Lung (tissue), 11 donors: ENCODE measurements at regions not wholly inside any gene's neighbourhood (a gene's known extent, or its start where the extent isn't known, plus 50 kb on each side); places are given as distances from the start of the nearest gene placed in this dataset.
A peak's percentile ranks its signal among the peaks of the same experiment; 100 is the strongest.

Experiments used
- ATAC-seq: fragments of 200-7000 bp; cut with Tn5 transposase; one replicate; pipeline ENCODE4 v1.9.1; 2020; ENCODE audit warnings: moderate number of reproducible peaks; ENCODE audit not compliant: insufficient read depth, low FRiP score
- DNase-seq, 3 donors: peaks; one replicate each; pipeline ENCODE4 v3.0.0-alpha.2; 2013 to 2017
- H3K27ac ChIP-seq, 2 donors: one replicate each; pipeline ENCODE4 v1.5.1; 2013; ENCODE audit warnings: mild to moderate bottlenecking in 2 of 2, moderate library complexity in 2 of 2, control low read depth in 1 of 2, inconsistent platforms in 1 of 2, low read depth in 1 of 2, low read length in 1 of 2
- H3K27me3 ChIP-seq, 3 donors: one replicate each; pipeline ENCODE4 v1.5.1; 2013; ENCODE audit warnings: low read length in 2 of 3; ENCODE audit not compliant: control insufficient read depth in 3 of 3, insufficient read depth in 3 of 3
- H3K36me3 ChIP-seq, 4 donors: one replicate each; pipeline ENCODE4 v1.5.1; 2013; ENCODE audit warnings: low read length in 4 of 4, mild to moderate bottlenecking in 1 of 4, moderate library complexity in 1 of 4; ENCODE audit not compliant: control insufficient read depth in 4 of 4, insufficient read depth in 4 of 4
- H3K4me1 ChIP-seq, 5 donors: one replicate each; pipeline ENCODE4 v1.5.1; 2013; ENCODE audit warnings: low read length in 5 of 5, mild to moderate bottlenecking in 2 of 5, moderate library complexity in 1 of 5; ENCODE audit not compliant: control insufficient read depth in 5 of 5, insufficient read depth in 5 of 5
- H3K4me3 ChIP-seq: one replicate; pipeline ENCODE4 v1.5.1; 2013; ENCODE audit warnings: mild to moderate bottlenecking, control low read depth, moderate library complexity
- H3K9ac ChIP-seq, 2 donors: one replicate each; pipeline ENCODE4 v1.5.1; 2013; ENCODE audit warnings: low read length in 2 of 2, control low read depth in 1 of 2; ENCODE audit not compliant: insufficient read depth in 1 of 2
- H3K9me3 ChIP-seq, 4 donors: one replicate each; pipeline ENCODE4 v1.5.1; 2013; ENCODE audit warnings: low read length in 3 of 4, mild to moderate bottlenecking in 1 of 4, moderate library complexity in 1 of 4; ENCODE audit not compliant: control insufficient read depth in 4 of 4, insufficient read depth in 3 of 4
- WGBS, 2 donors: extraction: QIAGEN DNeasy Blood & Tissue Kit; methylation state at CpG; one replicate each; pipeline ENCODE4 v1.1.7; 2013; 5-methylcytosine and 5-hydroxymethylcytosine counted together
- TF ChIP-seq, protein P1 (sequence below): IDR thresholded peaks from 2 replicates; pipeline ENCODE4 v1.5.1; 2012; ENCODE audit warnings: mild to moderate bottlenecking; ENCODE audit errors: control extremely low read depth, extremely low read depth
- donor health status: control.
- donor health status: control.
- donor health status: Bipolar disorder and iron deficiency.
- donor health status: healthy.
- donor health status: DM: yes; HTN: yes; CAD: no.

GRCh38 chr6:82013561-82014530 is 233.7 kb downstream of the IBTK start:
- Histone ChIP-seq H3K4me1 (peaks cover 0 to 15% (median 0%) of the 10 kb centered on the region in 5 donors), H3K9me3 (peaks cover 0 to 6% (median 0%) of the 10 kb centered on the region in 4 donors), H3K9ac (no peak overlapping the region), H3K4me3 (no peak overlapping the region), H3K36me3 (no peaks in the 10 kb centered on the region), H3K27me3 (no peaks in the 10 kb centered on the region), H3K27ac (peak overlapping the region in 1 of 2 donors; percentile 50)
- TF ChIP-seq, protein P1, sequence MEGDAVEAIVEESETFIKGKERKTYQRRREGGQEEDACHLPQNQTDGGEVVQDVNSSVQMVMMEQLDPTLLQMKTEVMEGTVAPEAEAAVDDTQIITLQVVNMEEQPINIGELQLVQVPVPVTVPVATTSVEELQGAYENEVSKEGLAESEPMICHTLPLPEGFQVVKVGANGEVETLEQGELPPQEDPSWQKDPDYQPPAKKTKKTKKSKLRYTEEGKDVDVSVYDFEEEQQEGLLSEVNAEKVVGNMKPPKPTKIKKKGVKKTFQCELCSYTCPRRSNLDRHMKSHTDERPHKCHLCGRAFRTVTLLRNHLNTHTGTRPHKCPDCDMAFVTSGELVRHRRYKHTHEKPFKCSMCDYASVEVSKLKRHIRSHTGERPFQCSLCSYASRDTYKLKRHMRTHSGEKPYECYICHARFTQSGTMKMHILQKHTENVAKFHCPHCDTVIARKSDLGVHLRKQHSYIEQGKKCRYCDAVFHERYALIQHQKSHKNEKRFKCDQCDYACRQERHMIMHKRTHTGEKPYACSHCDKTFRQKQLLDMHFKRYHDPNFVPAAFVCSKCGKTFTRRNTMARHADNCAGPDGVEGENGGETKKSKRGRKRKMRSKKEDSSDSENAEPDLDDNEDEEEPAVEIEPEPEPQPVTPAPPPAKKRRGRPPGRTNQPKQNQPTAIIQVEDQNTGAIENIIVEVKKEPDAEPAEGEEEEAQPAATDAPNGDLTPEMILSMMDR: no peak
- WGBS, 2 donors: 66 to 84% methylated on average over 3 of the region's 3 CpGs
- DNase-seq (no peak), ATAC-seq (no peak)

GRCh38 chr6:82006027-82006738 is 241.4 kb downstream of the IBTK start:
- H3K36me3 ChIP-seq: no peaks in the 10 kb centered on the region
- TF ChIP-seq, protein P1: no peak
- 68 to 81% methylated on average over 5 of the region's 5 CpGs for WGBS, 2 donors
- no peak overlapping the region for H3K9ac ChIP-seq
- no peak overlapping the region for H3K4me3 ChIP-seq
- DNase-seq: peak in 2 of 3 donors; percentile 4 to 23
- no peak for ATAC-seq
- H3K27me3 ChIP-seq: no peaks in the 10 kb centered on the region
- H3K27ac ChIP-seq: no peak overlapping the region
- H3K9me3 ChIP-seq: peaks cover 0 to 13% (median 4%) of the 10 kb centered on the region in 4 donors
- H3K4me1 ChIP-seq: no peaks in the 10 kb centered on the region

DNA sequence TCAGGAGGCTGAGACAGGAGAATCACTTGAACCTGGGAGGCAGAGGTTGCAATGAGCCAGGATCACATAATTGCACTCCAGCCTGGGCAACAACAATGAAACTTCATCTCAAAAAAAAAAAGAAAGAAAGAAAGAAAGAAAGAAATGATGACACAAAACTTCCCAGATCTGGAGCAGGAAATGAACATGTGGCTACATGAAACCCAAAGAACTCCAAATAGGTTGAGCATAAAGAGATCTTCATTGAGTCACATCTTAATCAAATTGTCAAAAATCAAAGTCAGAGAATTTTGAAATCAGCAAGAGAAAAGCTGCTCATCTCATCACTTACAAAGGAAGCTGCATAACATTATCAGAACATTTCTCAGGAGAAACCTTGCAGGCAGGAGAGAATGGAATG is 247.0 kb downstream of the IBTK start:
- TF ChIP-seq, protein P1: no peak
- Histone ChIP-seq H3K36me3 (no peaks in the 10 kb centered on the region), H3K4me1 (no peaks in the 10 kb centered on the region), H3K9ac (no peak overlapping the region), H3K27me3 (no peaks in the 10 kb centered on the region), H3K9me3 (peaks cover 0 to 3% (median 1%) of the 10 kb centered on the region in 4 donors), H3K4me3 (no peak overlapping the region), H3K27ac (no peak overlapping the region)
- ATAC-seq: no peak
- no peak for DNase-seq
